ENCODE measurements at regions not wholly inside any gene's neighbourhood (a gene's known extent, or its start where the extent isn't known, plus 50 kb on each side); places are given as distances from the start of the nearest gene placed in this dataset.

GRCh38 chr15:39149636-39150150, 431.2 kb upstream of the THBS1 start:
- TF ChIP-seq CTCF (IDR thresholded peaks at IDR 0.05): no peak
- TF ChIP-seq POLR2A (IDR thresholded peaks at IDR 0.05): no peak

Data from esophagus squamous epithelium (tissue), 4 donors.